ENCODE measurements at regions not wholly inside any gene's neighbourhood (a gene's known extent, or its start where the extent isn't known, plus 50 kb on each side); places are given as distances from the start of the nearest gene placed in this dataset.

DNA sequence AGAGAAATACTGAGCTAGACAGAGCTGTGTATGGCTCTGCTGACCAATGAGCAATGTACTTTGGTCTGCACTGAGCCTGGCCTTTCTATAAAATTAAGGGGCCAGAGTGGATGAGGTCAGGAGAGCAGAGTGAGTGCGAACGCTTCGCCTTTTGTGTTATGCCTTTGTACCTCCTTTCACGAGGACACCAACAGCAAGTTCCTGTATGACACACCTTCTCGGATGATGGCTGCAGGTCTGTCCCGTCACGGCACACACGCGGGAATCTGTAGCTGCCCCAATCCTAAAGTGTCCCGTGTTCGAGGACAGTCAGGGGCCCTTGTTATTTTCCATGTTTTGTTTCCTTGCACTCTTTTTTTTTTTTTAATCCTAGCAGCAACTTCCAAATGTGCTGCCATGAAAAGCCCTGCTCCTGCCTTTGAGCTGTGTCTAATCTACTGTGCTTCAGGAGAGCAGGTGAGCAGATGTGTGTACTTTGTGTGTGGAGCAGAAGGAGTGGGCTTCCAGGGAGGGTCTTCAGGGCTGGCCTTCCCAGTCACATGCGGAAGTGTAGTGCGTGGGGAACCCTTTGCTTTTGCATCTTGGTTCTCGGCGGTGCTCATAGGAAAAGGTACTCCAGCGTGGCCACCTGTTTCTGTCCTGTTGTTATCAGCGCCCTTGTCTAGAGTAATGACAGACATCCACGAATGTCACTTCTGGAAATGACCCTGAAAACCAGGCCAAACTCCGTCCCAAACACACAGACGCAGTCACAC is 213.2 kb downstream of the NDUFA10 start (continued):
- TF ChIP-seq, protein P1, sequence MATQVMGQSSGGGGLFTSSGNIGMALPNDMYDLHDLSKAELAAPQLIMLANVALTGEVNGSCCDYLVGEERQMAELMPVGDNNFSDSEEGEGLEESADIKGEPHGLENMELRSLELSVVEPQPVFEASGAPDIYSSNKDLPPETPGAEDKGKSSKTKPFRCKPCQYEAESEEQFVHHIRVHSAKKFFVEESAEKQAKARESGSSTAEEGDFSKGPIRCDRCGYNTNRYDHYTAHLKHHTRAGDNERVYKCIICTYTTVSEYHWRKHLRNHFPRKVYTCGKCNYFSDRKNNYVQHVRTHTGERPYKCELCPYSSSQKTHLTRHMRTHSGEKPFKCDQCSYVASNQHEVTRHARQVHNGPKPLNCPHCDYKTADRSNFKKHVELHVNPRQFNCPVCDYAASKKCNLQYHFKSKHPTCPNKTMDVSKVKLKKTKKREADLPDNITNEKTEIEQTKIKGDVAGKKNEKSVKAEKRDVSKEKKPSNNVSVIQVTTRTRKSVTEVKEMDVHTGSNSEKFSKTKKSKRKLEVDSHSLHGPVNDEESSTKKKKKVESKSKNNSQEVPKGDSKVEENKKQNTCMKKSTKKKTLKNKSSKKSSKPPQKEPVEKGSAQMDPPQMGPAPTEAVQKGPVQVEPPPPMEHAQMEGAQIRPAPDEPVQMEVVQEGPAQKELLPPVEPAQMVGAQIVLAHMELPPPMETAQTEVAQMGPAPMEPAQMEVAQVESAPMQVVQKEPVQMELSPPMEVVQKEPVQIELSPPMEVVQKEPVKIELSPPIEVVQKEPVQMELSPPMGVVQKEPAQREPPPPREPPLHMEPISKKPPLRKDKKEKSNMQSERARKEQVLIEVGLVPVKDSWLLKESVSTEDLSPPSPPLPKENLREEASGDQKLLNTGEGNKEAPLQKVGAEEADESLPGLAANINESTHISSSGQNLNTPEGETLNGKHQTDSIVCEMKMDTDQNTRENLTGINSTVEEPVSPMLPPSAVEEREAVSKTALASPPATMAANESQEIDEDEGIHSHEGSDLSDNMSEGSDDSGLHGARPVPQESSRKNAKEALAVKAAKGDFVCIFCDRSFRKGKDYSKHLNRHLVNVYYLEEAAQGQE (tag by site-specific recombination; IDR thresholded peaks at IDR 0.05): no peak
- TF ChIP-seq ZNF624 (tag by site-specific recombination; IDR thresholded peaks at IDR 0.05): no peak
- TF ChIP-seq RBAK (tag by site-specific recombination; IDR thresholded peaks at IDR 0.05): no peak
- no peak for TF ChIP-seq ZNF2 (tag by site-specific recombination; IDR thresholded peaks at IDR 0.05)
- TF ChIP-seq GLI2 (tag by site-specific recombination; IDR thresholded peaks at IDR 0.05; ENCODE audit: borderline replicate concordance, low read depth): no peak
- no peak for TF ChIP-seq MYNN (tag by site-specific recombination; IDR thresholded peaks at IDR 0.05; ENCODE audit: borderline replicate concordance)
- no peak for TF ChIP-seq ZNF341 (tag by site-specific recombination; IDR thresholded peaks at IDR 0.05; ENCODE audit: low read depth)
- TF ChIP-seq, protein P2, sequence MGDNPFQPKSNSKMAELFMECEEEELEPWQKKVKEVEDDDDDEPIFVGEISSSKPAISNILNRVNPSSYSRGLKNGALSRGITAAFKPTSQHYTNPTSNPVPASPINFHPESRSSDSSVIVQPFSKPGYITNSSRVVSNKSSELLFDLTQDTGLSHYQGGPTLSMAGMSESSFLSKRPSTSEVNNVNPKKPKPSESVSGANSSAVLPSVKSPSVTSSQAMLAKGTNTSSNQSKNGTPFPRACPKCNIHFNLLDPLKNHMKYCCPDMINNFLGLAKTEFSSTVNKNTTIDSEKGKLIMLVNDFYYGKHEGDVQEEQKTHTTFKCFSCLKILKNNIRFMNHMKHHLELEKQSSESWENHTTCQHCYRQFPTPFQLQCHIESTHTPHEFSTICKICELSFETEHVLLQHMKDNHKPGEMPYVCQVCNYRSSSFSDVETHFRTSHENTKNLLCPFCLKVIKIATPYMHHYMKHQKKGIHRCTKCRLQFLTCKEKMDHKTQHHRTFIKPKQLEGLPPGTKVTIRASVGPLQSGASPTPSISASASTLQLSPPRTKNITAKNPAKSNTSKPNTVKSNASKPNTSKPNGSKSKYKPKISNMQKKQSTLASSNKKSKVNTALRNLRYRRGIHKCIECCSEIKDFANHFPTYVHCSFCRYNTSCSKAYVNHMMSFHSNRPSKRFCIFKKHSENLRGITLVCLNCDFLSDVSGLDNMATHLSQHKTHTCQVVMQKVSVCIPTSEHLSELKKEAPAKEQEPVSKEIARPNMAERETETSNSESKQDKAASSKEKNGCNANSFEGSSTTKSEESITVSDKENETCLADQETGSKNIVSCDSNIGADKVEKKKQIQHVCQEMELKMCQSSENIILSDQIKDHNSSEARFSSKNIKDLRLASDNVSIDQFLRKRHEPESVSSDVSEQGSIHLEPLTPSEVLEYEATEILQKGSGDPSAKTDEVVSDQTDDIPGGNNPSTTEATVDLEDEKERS (tag by site-specific recombination; IDR thresholded peaks at IDR 0.05): no peak
- TF ChIP-seq ZNF658 (tag by site-specific recombination; IDR thresholded peaks at IDR 0.05): no peak
- no peak for TF ChIP-seq ZNF571 (tag by site-specific recombination; IDR thresholded peaks at IDR 0.05)
- no peak for TF ChIP-seq TRIM28 (IDR thresholded peaks at IDR 0.05; ENCODE audit: borderline replicate concordance, low read length)
- TF ChIP-seq ZNF169 (tag by site-specific recombination; IDR thresholded peaks at IDR 0.05): no peak
- no peak for TF ChIP-seq ZNF354C (tag by site-specific recombination; IDR thresholded peaks at IDR 0.05; ENCODE audit: borderline replicate concordance, low read depth)
- TF ChIP-seq ZBTB21 (tag by site-specific recombination; IDR thresholded peaks at IDR 0.05): no peak
- TF ChIP-seq ZNF140 (tag by site-specific recombination; IDR thresholded peaks at IDR 0.05): no peak
- TF ChIP-seq ZNF473 (tag by site-specific recombination; IDR thresholded peaks at IDR 0.05): no peak
- TF ChIP-seq MEIS1 (CRISPR knock-in tag; IDR thresholded peaks at IDR 0.05; ENCODE audit: borderline replicate concordance): no peak
- TF ChIP-seq ZNF792 (tag by site-specific recombination; IDR thresholded peaks at IDR 0.05): no peak

DNA sequence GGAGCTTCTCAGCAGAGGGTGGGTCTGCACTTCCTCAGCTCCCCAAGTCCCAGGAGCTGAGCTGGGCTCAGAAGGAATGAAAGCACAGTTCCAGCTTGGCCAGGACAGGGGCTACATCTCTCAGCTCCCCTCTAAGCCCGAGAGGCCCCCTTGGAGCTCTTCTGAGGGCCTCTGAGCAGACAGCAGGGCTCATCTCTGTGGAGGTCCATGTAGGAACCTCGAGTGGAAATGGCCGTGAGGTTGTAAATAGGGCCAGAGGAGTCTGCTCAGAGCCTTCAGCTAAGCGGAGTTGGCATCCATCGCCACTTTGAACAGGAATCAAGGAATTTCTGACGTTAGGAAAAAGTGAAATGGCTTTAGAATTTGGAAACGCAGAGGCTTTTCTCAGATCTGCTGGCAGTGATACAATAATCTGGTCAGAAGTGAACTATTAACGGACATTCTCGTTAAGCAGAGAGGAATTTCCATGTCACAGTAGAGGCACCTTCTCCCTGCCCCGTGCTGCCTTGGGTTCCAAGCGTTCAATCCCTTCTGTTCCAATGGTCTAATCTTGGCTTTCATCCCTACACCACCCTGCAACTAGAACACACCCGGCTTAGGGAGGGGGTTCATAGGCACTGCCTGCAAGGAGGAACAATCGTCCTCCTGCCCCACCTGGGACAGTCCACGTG is 213.9 kb downstream of the NDUFA10 start:
- no peak overlapping the region for H3K27ac ChIP-seq (ENCODE audit: extremely low read depth, low read depth, low read length)
- H3K4me3 ChIP-seq (ENCODE audit: low read depth, low read length): no peak overlapping the region
- H3K36me3 ChIP-seq (ENCODE audit: control insufficient read depth in 2 of 2, insufficient read depth in 1 of 2, low read length in 2 of 2): no peaks in the 10 kb centered on the region
- CTCF ChIA-PET: interaction anchor here (0.5 kb wide), 1 partner anchor 12 kb away, joined by 3 read pairs; no protein-coding TSS in a partner anchor
- POLR2A ChIA-PET: no interaction called here
- H3K4me1 ChIP-seq (ENCODE audit: control insufficient read depth, insufficient read depth, low read length): peaks cover 3% of the 10 kb centered on the region; the same call in 1 of the 2 replicates
- H3K9me3 ChIP-seq (ENCODE audit: control insufficient read depth, insufficient read depth, low read depth, low read length): no peaks in the 10 kb centered on the region
- TF ChIP-seq ZNF341 (tag by site-specific recombination; IDR thresholded peaks at IDR 0.05; ENCODE audit: low read depth): no peak
- TF ChIP-seq, protein P3, sequence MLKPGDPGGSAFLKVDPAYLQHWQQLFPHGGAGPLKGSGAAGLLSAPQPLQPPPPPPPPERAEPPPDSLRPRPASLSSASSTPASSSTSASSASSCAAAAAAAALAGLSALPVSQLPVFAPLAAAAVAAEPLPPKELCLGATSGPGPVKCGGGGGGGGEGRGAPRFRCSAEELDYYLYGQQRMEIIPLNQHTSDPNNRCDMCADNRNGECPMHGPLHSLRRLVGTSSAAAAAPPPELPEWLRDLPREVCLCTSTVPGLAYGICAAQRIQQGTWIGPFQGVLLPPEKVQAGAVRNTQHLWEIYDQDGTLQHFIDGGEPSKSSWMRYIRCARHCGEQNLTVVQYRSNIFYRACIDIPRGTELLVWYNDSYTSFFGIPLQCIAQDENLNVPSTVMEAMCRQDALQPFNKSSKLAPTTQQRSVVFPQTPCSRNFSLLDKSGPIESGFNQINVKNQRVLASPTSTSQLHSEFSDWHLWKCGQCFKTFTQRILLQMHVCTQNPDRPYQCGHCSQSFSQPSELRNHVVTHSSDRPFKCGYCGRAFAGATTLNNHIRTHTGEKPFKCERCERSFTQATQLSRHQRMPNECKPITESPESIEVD (tag by site-specific recombination; IDR thresholded peaks at IDR 0.05): no peak
- no peak for TF ChIP-seq ZIC2 (tag by site-specific recombination; IDR thresholded peaks at IDR 0.05)
- TF ChIP-seq ZBTB21 (tag by site-specific recombination; IDR thresholded peaks at IDR 0.05): no peak
- TF ChIP-seq, protein P4, sequence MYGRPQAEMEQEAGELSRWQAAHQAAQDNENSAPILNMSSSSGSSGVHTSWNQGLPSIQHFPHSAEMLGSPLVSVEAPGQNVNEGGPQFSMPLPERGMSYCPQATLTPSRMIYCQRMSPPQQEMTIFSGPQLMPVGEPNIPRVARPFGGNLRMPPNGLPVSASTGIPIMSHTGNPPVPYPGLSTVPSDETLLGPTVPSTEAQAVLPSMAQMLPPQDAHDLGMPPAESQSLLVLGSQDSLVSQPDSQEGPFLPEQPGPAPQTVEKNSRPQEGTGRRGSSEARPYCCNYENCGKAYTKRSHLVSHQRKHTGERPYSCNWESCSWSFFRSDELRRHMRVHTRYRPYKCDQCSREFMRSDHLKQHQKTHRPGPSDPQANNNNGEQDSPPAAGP (tag by site-specific recombination; IDR thresholded peaks at IDR 0.05): no peak
- no peak for TF ChIP-seq HOXC10 (CRISPR knock-in tag; IDR thresholded peaks at IDR 0.05)
- no peak for TF ChIP-seq SCRT2 (tag by site-specific recombination; IDR thresholded peaks at IDR 0.05)
- TF ChIP-seq, protein P5, sequence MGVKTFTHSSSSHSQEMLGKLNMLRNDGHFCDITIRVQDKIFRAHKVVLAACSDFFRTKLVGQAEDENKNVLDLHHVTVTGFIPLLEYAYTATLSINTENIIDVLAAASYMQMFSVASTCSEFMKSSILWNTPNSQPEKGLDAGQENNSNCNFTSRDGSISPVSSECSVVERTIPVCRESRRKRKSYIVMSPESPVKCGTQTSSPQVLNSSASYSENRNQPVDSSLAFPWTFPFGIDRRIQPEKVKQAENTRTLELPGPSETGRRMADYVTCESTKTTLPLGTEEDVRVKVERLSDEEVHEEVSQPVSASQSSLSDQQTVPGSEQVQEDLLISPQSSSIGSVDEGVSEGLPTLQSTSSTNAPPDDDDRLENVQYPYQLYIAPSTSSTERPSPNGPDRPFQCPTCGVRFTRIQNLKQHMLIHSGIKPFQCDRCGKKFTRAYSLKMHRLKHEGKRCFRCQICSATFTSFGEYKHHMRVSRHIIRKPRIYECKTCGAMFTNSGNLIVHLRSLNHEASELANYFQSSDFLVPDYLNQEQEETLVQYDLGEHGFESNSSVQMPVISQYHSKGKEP (tag by site-specific recombination; IDR thresholded peaks at IDR 0.05): no peak
- no peak for TF ChIP-seq ZSCAN16 (tag by site-specific recombination; IDR thresholded peaks at IDR 0.05)

Measured in HEK293 (cell line).